HPDE6-E6E7 (cell line): ENCODE measurements at regions not wholly inside any gene's neighbourhood (a gene's known extent, or its start where the extent isn't known, plus 50 kb on each side); places are given as distances from the start of the nearest gene placed in this dataset.

Experiments
- DNase-seq: peaks from one replicate; pipeline ENCODE4 v3.0.0; 2011; ENCODE audit warnings: missing footprints; ENCODE audit errors: extremely low spot score

GRCh38 chr7:156104501-156105336 lies 292.5 kb upstream of the SHH start:
- no peak for DNase-seq

- no peak for DNase-seq
Measured at GRCh38 chr7:156102267-156102666, 290.0 kb upstream of the SHH start.

- no peak for DNase-seq
Measured at GRCh38 chr7:156101355-156101754, 289.1 kb upstream of the SHH start.

- DNase-seq = no peak
Measured at GRCh38 chr7:156100086-156100485, 287.8 kb upstream of the SHH start.

- no peak for DNase-seq
Measured at GRCh38 chr7:156099085-156099484, 286.8 kb upstream of the SHH start.

- no peak for DNase-seq
Measured at GRCh38 chr7:156096771-156097538, 284.7 kb upstream of the SHH start.

- DNase-seq = no peak
Measured at GRCh38 chr7:156095908-156096539, 283.8 kb upstream of the SHH start.

GRCh38 chr7:156094350-156095146 lies 282.3 kb upstream of the SHH start:
- no peak for DNase-seq

GRCh38 chr7:156092307-156092706 lies 280.0 kb upstream of the SHH start:
- no peak for DNase-seq

GRCh38 chr7:156091519-156092080 lies 279.3 kb upstream of the SHH start:
- no peak for DNase-seq

GRCh38 chr7:156090988-156091387 lies 278.7 kb upstream of the SHH start:
- no peak for DNase-seq

- no peak for DNase-seq
Measured at GRCh38 chr7:156089222-156089621, 277.0 kb upstream of the SHH start.

GRCh38 chr7:156088115-156088514 lies 275.9 kb upstream of the SHH start:
- DNase-seq = no peak

GRCh38 chr7:156082048-156083040 lies 270.1 kb upstream of the SHH start:
- no peak for DNase-seq

GRCh38 chr7:156080596-156080995 lies 268.3 kb upstream of the SHH start:
- no peak for DNase-seq

- no peak for DNase-seq
Measured at GRCh38 chr7:156080046-156080445, 267.8 kb upstream of the SHH start.

GRCh38 chr7:156079156-156079555 lies 266.9 kb upstream of the SHH start:
- no peak for DNase-seq

- DNase-seq = no peak
Measured at GRCh38 chr7:156074982-156075615, 262.8 kb upstream of the SHH start.

GRCh38 chr7:156074084-156074483 lies 261.8 kb upstream of the SHH start:
- no peak for DNase-seq
